GM19043 (cell line): ENCODE measurements at regions not wholly inside any gene's neighbourhood (a gene's known extent, or its start where the extent isn't known, plus 50 kb on each side); places are given as distances from the start of the nearest gene placed in this dataset.
A peak's percentile ranks its signal among the peaks of the same experiment; 100 is the strongest.

Experiments used
- ATAC-seq: cut with Tn5 transposase; IDR thresholded peaks from one replicate; pipeline ENCODE4 v1.9.1; 2021; ENCODE audit warnings: low read depth; ENCODE audit not compliant: unreplicated experiment

DNA sequence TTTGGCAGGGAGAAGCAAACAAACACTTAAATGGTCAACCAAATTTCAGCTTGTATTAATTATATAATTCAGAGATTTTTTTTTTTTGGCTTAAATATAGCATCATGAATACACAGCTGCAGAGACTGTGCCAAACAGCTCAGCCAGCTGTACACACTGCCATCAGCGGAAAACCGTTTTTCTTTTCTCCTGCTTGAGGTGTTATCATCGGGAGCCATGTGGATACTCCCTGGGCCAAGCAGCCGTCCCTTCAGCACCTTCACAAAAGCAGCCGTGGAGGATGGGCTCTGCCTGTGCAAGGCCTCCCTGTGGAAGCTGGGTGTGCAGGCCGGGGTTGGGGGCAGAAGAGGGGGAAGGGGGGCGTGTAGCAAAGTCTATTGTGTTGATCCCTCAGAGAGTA is 85.0 kb downstream of the NUF2 start:
- no peak for ATAC-seq

DNA sequence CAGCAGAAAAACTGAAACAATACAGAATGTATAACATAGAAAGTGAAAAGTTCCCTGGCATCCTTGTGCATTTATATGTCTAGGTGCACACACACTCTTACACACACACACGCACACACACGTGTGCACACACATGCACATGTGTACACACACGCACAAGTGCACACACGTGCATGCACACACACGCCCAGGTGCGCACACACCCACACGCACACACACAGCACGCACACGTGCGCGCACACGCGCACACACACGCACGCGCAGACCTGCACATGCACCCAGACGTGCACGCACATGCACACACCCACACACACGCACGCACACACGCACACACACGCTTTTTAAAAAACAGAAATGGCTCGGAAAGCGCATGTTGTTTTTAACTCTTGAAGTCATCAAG is 86.5 kb downstream of the NUF2 start:
- no peak for ATAC-seq

DNA sequence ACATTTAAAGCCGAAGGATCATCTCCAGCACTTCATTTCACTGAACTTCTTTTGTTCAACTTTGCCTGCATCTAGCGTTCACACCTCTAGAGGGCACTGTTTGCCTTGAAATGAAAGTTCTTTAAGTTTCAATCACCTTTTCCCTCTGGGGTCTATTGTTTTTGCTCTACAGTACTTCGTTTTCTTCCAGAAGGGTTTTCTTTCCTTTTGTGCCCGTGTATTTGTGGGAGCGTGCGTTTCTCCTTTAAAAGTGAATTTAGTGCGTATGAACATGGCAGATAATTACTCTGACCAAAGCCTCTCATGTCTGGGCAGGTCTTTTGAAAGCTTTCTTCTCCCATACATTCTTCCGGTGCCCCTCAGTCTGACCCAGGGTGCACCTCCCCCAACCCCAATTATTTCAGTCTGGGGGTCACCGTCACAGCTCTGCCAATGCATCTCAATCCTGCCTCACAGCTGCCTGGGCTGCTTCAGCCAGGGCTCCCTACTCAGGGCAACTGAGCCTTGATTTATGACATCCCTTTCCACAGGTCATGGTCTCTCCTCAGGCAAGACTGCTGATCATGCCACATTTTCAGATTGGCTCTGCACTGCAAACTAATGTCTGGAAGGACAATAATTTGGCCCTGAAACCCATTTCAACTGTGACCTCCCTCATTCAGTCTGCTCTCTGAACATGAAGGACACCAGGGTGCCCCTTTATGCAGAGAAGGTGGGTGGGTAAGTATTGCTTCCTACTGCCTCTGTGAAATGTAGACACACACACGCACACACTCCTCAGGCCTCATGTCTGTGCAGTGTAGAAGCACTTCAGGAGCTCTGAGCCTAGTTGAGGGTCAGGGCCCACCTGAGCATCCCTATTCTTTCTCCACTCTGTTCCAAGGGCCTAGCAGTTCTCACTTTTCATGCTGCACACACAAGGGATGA is 88.6 kb downstream of the NUF2 start:
- no peak for ATAC-seq

DNA sequence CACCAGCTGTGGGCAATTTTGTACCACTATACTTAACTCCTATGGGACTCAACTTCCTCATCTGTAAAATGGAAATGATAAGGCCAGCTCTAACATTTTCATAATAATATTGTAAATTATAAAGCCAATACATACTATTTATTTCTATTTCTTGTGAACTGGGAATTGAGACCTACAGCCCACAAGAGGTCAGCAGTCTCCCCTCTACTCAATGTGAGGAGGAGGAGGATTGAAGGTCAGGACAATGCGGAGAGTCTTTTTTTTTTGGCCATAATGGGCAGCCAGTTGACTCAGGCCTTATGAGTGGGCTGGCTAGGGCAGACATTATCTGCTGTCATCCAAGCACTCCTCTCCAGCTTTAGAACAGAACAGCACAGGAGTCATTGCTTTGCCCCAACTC is 90.5 kb downstream of the NUF2 start:
- ATAC-seq, result no peak

DNA sequence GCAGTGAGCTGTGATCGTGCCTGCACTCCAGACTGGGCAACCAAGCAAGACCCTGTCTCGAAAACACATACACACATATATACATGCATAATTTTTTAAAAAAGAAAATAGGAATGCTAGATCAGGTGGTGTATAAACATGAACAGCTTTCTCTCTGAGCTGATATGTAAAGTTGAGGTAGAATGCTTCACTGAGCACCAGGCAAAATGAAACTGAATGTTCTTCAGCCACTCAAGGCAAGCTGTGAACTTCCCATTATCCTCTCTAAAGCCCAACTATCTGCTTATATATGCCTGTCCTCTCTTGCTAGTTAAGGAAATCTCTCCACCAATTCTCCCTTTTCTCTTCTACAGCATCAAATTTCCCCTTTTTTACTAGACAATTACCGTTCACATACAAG is 93.0 kb downstream of the NUF2 start:
- peak; percentile 95 for ATAC-seq

DNA sequence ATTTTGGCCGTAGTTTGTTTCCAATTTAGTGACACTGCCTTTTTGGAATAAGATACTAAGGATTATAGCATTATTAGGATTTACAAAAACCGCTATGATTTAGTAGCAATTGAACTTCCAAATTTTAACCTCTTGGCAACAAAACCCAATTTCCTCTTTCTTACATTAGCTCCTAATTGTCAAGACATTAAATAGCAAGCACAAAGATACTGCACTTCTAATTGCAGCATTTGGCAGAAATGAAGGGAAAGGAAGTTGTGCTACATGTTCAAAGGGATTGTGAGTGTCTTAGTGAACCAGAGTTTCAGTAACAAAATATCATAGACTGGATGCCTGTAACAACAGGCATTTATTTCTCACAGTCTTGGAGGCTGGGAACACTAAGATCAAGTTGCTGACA is 99.9 kb downstream of the NUF2 start:
- ATAC-seq, result no peak

DNA sequence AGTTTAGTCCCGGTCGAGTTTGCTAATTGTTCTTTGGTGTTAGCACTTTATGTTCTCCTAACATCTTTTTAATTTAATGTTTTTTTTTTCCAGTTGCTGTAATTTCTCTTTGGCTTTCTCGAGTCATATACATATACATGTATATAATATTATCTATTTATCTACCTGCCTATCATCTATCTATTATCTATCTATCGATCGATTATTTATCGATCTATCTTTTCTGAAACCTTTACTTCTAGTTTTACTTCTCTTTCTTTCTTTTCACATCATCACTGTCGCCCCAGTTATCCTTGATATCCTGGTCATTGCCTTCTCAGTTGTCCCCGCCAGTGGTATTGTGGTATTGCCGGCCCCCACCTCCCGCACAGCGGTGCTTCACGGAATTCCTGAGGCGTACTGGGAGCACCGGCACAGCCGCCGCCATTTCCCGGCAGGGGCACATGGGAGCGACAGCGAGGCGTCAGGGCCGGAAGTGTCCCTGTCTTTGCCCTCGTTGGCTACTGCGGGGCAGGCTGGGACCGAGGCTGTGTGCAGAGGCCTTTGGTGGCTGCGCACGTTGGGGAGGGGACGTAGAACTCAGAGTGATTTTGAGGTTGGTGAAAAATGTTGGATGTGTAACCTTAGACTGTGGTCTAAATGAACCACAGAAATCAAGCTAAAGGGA is 101.1 kb downstream of the NUF2 start:
- ATAC-seq, result no peak

DNA sequence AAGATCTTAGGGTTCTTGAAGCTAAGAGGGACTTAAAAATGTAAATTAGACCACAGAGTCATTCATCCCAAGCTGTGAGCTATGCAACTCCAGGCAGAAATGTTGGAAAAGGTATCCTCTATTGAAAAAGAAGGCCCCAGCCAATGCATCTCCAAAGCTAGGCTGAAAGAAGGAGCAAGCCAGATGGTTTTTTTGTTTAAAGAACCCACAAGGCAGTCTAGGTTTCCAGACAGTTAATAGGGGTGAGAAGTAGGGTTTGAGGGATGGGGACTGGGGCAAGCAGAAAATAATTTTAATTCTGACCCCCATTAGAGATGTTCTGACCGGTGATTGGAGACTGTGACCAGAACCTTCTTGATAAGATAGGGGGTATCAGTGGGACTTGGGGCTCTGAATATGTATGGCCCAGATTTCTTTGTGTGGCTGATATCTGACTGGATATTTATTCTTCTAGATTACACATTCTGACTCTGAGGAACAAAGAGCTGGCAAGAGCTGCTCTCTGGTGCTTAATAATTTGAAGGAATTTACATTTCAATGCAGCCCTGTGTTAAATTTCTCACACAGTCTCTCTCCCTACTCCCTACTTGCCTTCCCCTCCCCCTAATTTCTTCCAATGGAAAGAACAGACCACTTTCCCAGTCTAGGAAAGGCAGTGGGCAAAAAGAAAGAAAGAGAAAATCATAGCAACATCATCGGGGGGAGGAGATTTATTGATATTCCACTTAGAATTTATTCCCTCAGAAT is 104.9 kb downstream of the NUF2 start:
- ATAC-seq, result no peak

DNA sequence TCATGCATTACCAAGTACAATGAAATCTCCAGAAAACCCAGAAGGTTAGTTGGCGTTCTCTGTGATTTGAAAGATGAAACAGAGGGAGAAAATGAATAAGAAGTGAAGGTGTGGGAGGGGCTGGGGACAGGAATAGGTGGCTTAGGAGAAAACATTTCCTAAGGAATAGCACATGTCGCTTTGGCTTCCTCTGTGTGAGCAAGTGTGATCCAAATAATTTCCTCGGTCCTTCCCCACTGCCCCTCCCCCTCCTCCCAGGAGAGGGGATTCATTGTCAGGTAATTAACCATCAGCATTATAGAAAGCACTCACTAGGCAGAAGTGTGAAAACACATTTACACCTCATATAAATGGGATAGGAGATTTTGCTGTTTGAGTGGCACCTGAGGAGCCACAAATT is 105.5 kb downstream of the NUF2 start:
- ATAC-seq, result no peak

DNA sequence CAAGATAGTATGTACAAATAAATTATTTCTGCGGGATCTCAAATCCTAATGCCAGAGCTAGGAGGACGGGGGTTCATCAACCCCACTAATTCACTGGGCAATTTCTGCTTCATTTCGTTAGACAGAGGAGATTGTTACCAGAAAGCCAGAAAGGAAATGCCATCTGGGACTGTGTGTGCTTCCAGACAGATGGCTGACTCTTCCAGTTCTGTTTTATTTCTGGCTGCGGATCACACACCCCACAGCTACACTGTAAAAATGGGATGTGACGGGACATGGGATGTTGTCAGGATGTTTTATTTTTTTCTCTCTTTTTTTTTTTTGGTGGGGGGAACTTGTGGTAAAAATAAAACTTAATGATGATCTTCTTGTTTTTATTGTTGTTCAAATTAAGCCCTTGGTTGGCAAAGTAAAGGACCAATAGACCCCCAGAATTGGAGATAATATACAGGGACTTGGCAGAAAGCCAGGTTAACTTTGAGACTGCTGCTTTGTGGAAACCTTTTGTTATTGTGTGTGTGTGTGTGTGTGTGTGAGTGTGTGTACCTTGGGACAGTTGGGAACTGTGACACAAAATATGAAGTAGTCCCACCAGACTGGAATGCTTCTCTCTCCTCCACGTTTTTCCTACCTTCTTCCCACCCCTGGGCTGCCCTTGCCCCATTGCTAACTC is 114.5 kb downstream of the NUF2 start:
- ATAC-seq, result no peak

DNA sequence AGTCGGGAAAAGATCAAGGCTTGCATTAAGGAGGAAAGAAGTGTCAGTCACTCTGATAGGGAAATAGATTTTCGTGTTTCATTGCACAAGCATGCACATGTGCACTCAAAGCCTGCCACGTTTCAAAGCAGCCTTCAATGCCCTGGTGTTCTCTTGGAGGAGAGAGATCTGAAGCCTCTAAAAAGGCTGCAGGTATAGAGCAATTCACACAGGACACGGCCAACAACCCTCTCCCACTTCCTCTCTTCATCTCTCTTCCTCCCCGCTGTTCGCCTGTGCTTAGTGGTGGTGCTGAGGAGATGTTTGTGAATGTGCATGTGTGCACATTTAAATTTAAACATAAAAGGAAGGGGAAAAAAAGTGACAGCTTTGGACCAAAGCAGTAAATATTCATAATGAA is 117.7 kb downstream of the NUF2 start:
- no peak for ATAC-seq

DNA sequence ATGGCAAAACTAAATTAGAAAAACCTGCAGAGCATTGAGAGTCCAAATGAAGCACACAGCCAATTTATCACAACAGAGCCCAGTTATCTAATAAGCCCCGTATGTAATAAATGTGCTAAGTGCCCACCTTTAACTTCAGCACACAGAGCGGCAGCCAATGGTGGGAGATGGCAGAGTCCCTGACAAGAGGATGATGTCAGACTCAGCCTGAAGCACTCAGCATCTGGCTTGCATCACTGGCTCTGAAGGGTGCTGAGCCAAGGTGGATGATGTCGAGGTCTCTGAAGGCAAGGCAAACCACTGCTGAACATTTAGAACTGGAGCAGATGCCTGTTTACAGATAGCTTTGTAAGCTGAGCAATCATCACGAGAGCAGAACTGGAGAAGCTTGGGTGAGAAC is 118.3 kb downstream of the NUF2 start:
- ATAC-seq, result no peak

DNA sequence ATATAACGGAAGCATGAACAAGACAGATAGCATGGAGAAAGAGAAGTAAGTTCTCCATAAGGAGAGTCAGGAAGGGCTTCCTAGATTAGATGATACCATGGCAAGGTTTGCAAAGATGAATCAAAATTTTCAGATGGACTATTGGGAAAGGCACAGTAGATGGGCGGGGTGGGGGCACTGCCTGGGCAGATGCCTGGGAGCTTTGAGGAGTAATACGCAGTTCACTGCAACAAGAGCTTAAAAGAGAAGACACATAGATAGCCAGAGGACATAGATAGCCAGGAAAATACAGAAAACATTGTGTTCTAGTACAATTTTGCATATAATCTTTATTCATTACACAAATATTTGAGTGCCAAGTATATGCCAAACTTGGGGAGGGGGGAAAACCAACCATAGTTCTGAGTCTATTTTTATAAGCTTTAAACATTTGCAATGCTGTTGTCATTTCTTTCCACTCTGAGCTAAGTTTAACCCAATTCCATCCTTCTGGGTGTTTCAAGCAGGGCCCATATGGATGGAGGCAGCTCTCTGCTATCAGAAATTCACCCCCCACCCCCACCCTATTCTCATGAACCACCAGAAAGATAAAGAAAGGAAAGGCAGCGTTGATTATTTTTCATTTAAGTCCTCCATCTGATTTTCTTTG is 120.6 kb downstream of the NUF2 start:
- no peak for ATAC-seq

DNA sequence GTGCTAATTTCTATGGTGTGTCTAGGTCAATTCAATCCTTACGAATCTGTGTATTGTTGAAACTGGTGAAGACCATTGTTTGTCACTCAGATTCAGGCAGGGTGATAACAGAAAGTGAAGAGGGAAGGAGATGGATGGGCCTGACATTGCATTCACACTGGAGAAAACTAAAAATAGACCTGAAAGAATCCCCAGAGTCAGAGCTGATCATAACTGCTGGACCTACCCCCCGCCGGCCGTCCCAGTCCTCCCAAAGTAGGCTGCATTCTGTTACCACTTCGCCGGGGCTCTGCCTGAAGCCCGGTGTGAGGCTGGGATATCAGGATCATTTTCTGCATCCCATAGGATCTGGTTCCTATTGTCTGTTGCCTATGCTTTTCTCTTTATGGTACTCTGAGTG is 121.1 kb downstream of the NUF2 start:
- ATAC-seq, result no peak

DNA sequence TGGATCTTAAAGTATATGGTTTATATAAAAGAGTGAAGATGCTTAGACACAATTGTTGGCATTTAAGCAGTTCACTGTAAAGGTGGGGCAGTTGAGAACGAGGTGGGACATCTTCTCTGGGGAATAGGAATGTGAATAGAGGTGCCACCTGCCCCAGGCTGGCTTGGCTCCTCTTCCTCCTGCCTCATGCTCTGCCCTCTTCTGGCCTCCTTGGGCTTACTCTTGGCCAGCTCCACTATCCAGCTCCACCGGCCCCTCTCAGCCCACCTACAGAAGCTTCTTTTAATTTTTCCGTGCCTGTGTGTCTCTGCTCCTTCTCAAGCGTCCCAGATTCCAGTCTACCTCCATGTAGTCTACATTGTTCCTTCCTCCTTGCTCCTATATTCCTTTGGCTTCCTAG is 122.1 kb downstream of the NUF2 start:
- no peak for ATAC-seq

DNA sequence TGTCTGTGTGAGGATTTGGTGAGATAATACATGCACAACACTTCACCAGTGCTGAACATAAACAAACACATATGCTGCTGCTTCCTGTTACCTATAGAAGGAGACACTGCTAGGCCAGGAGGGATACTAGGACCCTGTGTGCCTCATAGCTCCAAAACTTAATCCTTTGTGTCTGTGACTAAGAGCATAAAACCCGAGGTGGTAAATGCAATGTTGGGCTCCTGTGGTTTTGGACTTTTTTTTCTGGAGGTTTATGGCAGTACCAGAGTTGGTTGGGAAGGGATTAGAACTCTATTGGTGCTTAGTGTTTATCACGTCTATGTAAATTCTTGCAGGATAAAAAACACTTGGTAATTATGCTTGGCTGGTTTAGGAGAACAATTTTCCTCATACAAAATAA is 122.9 kb downstream of the NUF2 start:
- ATAC-seq, result no peak

DNA sequence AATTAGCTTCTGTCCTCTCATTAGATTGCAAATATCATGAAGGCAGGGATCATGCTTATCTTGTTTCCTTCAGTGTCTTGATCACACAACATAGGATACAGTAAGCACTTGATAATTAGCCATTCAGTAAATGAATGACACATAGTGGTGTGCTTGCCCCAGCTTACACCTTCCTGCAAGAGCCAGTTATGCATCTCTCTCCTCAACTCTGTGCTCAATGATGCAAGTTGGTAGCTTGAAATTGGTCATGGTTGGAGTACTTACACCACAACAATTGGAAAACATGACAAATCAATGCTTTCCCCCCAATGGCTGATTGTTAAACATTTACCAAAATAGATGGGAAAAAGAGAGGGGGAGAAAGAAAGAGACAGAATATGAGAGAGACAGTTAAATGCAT is 129.2 kb downstream of the NUF2 start:
- no peak for ATAC-seq

DNA sequence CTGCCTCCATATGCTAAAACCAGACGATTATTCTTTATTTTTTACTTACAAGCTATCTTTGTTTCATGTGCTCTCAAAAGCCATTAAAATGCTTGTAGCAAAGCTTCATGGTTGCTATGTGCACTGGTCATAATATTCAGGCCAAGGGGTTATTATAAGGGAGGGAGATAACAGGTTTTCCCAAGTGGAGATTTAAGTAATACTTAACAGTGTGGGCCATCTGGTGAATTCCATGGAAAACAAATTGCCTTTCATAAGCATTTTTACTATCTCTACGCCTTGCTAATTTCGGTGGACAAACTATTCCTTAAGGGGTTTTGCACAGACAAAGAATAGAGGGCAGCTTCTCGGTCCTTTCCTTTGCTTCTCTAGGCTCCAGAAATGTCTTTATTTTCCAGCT is 137.8 kb downstream of the NUF2 start:
- no peak for ATAC-seq

DNA sequence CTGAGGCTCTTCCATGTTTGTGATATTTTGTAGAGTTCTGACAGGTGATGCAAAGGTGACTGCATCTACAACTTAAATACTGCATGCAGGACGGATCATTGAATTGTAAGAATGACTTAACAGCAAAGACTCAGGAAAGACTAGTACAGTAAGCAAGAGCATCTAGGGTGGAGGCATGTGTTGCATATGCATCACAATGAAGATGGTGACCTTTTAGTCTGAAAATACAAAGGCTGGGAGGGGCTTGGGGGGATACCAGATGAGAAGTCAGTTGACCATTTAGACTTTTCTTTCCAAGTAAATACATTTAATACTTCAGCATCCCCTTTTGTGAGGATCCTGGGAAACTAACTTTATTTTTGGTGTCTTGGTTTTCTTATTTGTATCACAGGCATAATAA is 145.5 kb downstream of the NUF2 start:
- no peak for ATAC-seq
